Right lobe of liver (tissue), 6 donors: ENCODE measurements at regions not wholly inside any gene's neighbourhood (a gene's known extent, or its start where the extent isn't known, plus 50 kb on each side); places are given as distances from the start of the nearest gene placed in this dataset.
A peak's percentile ranks its signal among the peaks of the same experiment; 100 is the strongest.

Experiments
- ATAC-seq, 4 donors: fragments of 200-7000 bp; cut with Tn5 transposase; one replicate each; pipeline ENCODE4 v1.9.1; 2020; ENCODE audit warnings: mild to moderate bottlenecking in 4 of 4, moderate library complexity in 4 of 4
- DNase-seq, 3 donors: peaks; one replicate each; pipeline ENCODE4 v3.0.0-alpha.2; 2020
- H3K27ac ChIP-seq, 3 donors: fragments of 200-600 bp; one replicate each; pipeline ENCODE4 v1.8.0; 2022
- H3K27me3 ChIP-seq, 2 donors: fragments of 200-600 bp; one replicate each; pipeline ENCODE4 v1.8.0; 2022
- H3K36me3 ChIP-seq, 4 donors: fragments of 200-600 bp; sonication (generic) in 1 of 4; one replicate each; pipeline versions ENCODE4 v1.5.1 to v1.8.0; 2017 to 2022; ENCODE audit warnings: control low read depth in 1 of 4
- H3K4me1 ChIP-seq, 4 donors: fragments of 200-600 bp; sonication (generic) in 1 of 4; one replicate each; pipeline versions ENCODE4 v1.5.1 to v1.8.0; 2017 to 2022; ENCODE audit warnings: control low read depth in 1 of 4
- H3K4me3 ChIP-seq, 3 donors: fragments of 200-600 bp; one replicate each; pipeline ENCODE4 v1.8.0; 2022
- H3K9me3 ChIP-seq, 4 donors: fragments of 200-600 bp; sonication (generic) in 1 of 4; one replicate each; pipeline versions ENCODE4 v1.5.1 to v1.8.0; 2017 to 2022; ENCODE audit warnings: control low read depth in 1 of 4
- CTCF ChIP-seq, 4 donors: fragments of 200-600 bp in 3 of 4; fragments of 450-650 bp in 1 of 4; IDR thresholded peaks; one replicate each; pipeline versions ENCODE4 v1.5.1 to v1.8.0; 2016 to 2022; ENCODE audit warnings: antibody characterized with exemption in 4 of 4, mild to moderate bottlenecking in 2 of 4
- POLR2A ChIP-seq: fragments of 450-650 bp; IDR thresholded peaks from one replicate; pipeline ENCODE4 v1.6.1; 2017; ENCODE audit warnings: antibody characterized with exemption, mild to moderate bottlenecking
- WGBS: methylation state at CpG from one replicate; pipeline ENCODE4 v1.1.6; 2018; ENCODE audit warnings: low coverage, low lambda C conversion rate; ENCODE audit not compliant: insufficient coverage; ENCODE audit errors: missing lambda C conversion rate; 5-methylcytosine and 5-hydroxymethylcytosine counted together
- intact Hi-C, 2 donors: fragments of 100-400 bp; cut with DNase I; formaldehyde crosslinking; loops; one replicate each; pipeline versions ENCODE4 v1.11.2 to v1.14.1; 2022
- donor health status: DM: no; HTN: yes; CAD: no.
- donor health status: DM: no; HTN: no; CAD: no.
- donor health status: DM: no; HTN: no; CAD: no.
- donor health status: DM: no; HTN: yes; CAD: no.
- donor health status: DM: no; HTN: yes; CAD: no.

- DNase-seq (peak in 1 of 3 donors; percentile 28), ATAC-seq (peak; percentile 44 to 84 (median 63))
- no peak for TF ChIP-seq POLR2A
- no peak for TF ChIP-seq CTCF (IDR thresholded peaks at IDR 0.05)
- WGBS: 52% methylated on average over 8 of the region's 8 CpGs
- no peaks in the 10 kb centered on the region for H3K4me1 ChIP-seq
- no peaks in the 10 kb centered on the region for H3K9me3 ChIP-seq
- H3K36me3 ChIP-seq: no peaks in the 10 kb centered on the region
- intact Hi-C loops: no loop called here
- H3K27me3 ChIP-seq: no peaks in the 10 kb centered on the region
- H3K4me3 ChIP-seq: no peak overlapping the region
- peak overlapping the region in 1 of 3 donors; percentile 36 for H3K27ac ChIP-seq
These were observed 104.8 kb upstream of the CD180 start for GRCh38 chr5:67301285-67301903.

- Histone ChIP-seq H3K27me3 (no peaks in the 10 kb centered on the region), H3K27ac (no peak overlapping the region), H3K9me3 (no peaks in the 10 kb centered on the region), H3K36me3 (no peaks in the 10 kb centered on the region), H3K4me1 (no peaks in the 10 kb centered on the region), H3K4me3 (no peak overlapping the region)
- TF ChIP-seq POLR2A (no peak), CTCF (IDR thresholded peaks at IDR 0.05) (no peak)
- WGBS: 58% methylated on average over 2 of the region's 2 CpGs
- ATAC-seq (no peak), DNase-seq (no peak)
- intact Hi-C loops: no loop called here
These were observed 103.7 kb upstream of the CD180 start for GRCh38 chr5:67300326-67300725.

- Histone ChIP-seq H3K27me3 (no peaks in the 10 kb centered on the region), H3K4me1 (no peaks in the 10 kb centered on the region), H3K4me3 (no peak overlapping the region), H3K36me3 (no peaks in the 10 kb centered on the region), H3K27ac (no peak overlapping the region), H3K9me3 (no peaks in the 10 kb centered on the region)
- ATAC-seq (no peak), DNase-seq (no peak)
- TF ChIP-seq CTCF (IDR thresholded peaks at IDR 0.05): no peak
- no peak for TF ChIP-seq POLR2A
- 78% methylated on average over 2 of the region's 2 CpGs for WGBS
- intact Hi-C loops: no loop called here
These were observed 102.7 kb upstream of the CD180 start for GRCh38 chr5:67299231-67299735.

- no peak overlapping the region for H3K27ac ChIP-seq
- no peak for DNase-seq
- WGBS: 100% methylated on average over 2 of the region's 5 CpGs
These were observed 101.4 kb upstream of the CD180 start for GRCh38 chr5:67297802-67298532.

More at GRCh38 chr5:67297802-67298532, 101.4 kb upstream of the CD180 start:
- ATAC-seq: no peak
- intact Hi-C loops: no loop called here
- Histone ChIP-seq H3K4me1 (no peaks in the 10 kb centered on the region), H3K9me3 (no peaks in the 10 kb centered on the region), H3K27me3 (no peaks in the 10 kb centered on the region), H3K4me3 (no peak overlapping the region), H3K36me3 (no peaks in the 10 kb centered on the region)
- TF ChIP-seq POLR2A (no peak), CTCF (IDR thresholded peaks at IDR 0.05) (no peak)
